ENCODE measurements at regions not wholly inside any gene's neighbourhood (a gene's known extent, or its start where the extent isn't known, plus 50 kb on each side); places are given as distances from the start of the nearest gene placed in this dataset.

DNA sequence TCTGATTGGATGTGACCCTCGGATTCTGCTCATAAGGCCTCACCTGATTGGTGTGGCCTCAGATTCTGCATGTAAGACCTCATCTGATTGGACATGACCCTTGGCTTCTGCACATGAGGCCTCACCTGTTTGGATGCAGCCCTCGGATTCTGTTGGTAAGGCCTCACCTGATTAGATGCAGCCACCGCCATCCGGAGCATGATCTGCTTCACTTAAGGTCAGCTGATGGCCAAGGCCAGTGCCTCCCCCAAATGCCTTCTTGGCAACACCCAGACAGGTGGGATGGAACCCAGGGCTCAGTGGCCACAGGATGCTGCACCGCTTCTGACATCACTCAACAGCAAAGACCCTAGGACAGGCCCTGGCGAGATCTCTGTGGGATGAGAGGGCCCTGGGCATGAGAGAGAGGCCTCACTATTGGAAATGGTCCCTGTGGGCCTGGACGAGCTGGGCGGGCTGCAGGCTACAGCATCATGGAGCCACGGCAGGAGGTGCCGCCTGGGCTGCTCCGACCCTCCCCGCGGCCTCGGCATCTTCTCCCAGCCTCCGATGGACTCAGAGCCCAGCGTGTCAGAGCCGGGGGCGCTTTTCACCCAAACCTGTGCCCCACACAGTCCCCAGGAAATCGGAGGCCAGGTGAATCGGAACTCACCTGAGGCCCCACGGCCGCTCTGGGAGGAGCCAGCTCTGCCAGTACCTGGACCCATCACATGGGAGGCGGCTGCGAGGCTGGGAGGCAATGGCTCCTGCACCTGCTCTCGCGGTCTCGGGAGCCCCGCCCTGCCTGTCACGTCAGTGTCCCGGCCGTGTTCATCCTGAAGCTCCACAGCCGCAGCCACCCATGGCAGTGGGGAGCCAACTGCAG is 60.9 kb upstream of the ZNF469 start:
- Histone ChIP-seq H3K27me3 (ENCODE audit: control insufficient read depth, insufficient read depth, low read length, poor library complexity, severe bottlenecking) (no peaks in the 10 kb centered on the region), H3K27ac (ENCODE audit: low read depth, low read length) (no peak overlapping the region), H3K36me3 (ENCODE audit: control insufficient read depth, insufficient read depth, low read length) (no peaks in the 10 kb centered on the region), H3K9ac (ENCODE audit: extremely low read depth, low read length, poor library complexity, severe bottlenecking) (no peak overlapping the region), H3K4me3 (ENCODE audit: low read length) (no peak overlapping the region), H3K9me3 (ENCODE audit: control insufficient read depth, low read length) (no peaks in the 10 kb centered on the region), H3K4me1 (ENCODE audit: control insufficient read depth, insufficient read depth, low read length) (no peaks in the 10 kb centered on the region)
- no peak for DNase-seq
- TF ChIP-seq, protein P1, sequence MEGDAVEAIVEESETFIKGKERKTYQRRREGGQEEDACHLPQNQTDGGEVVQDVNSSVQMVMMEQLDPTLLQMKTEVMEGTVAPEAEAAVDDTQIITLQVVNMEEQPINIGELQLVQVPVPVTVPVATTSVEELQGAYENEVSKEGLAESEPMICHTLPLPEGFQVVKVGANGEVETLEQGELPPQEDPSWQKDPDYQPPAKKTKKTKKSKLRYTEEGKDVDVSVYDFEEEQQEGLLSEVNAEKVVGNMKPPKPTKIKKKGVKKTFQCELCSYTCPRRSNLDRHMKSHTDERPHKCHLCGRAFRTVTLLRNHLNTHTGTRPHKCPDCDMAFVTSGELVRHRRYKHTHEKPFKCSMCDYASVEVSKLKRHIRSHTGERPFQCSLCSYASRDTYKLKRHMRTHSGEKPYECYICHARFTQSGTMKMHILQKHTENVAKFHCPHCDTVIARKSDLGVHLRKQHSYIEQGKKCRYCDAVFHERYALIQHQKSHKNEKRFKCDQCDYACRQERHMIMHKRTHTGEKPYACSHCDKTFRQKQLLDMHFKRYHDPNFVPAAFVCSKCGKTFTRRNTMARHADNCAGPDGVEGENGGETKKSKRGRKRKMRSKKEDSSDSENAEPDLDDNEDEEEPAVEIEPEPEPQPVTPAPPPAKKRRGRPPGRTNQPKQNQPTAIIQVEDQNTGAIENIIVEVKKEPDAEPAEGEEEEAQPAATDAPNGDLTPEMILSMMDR (conservative IDR thresholded peaks at IDR 0.05): no peak
- Mint-ChIP-seq H3K36me3 (ENCODE audit: low read depth) (peaks cover 2% of the 10 kb centered on the region), H3K27me3 (ENCODE audit: insufficient read depth) (no peaks in the 10 kb centered on the region), H3K27ac (no peak overlapping the region), H3K9me3 (peaks cover 8% of the 10 kb centered on the region), H3K4me1 (no peaks in the 10 kb centered on the region), H3K4me3 (no peak overlapping the region)
- WGBS, 2 experiments (ENCODE audit: insufficient coverage in 1 of 2, insufficient read length in 1 of 2): 93 to 96% methylated on average over 30 to 32 of the region's 32 CpGs

DNA sequence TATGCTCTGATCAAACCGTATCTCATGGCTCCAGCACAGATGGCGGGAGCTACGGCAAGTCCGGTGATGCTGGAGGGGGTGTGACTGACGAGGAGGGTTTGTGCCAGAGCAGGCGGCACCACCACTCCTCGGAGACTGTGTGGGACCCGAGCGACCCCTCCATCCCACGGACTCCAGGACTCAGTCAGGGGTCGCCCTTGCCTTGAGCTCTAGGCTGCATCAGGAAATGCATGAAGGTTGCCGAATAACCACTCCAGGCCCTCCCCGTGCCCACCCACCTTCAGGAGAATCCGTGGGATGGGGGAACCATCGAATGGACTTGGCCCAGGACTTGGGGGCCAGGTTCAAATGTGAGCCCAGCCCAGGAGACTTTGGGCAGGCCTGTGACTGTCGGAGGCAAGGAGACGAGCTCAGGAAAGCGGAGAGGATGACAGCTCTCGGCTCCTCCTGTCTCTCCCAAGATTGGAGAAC is 60.2 kb upstream of the ZNF469 start:
- H3K27me3 Mint-ChIP-seq (ENCODE audit: insufficient read depth): no peaks in the 10 kb centered on the region
- no peaks in the 10 kb centered on the region for H3K4me1 Mint-ChIP-seq

DNA sequence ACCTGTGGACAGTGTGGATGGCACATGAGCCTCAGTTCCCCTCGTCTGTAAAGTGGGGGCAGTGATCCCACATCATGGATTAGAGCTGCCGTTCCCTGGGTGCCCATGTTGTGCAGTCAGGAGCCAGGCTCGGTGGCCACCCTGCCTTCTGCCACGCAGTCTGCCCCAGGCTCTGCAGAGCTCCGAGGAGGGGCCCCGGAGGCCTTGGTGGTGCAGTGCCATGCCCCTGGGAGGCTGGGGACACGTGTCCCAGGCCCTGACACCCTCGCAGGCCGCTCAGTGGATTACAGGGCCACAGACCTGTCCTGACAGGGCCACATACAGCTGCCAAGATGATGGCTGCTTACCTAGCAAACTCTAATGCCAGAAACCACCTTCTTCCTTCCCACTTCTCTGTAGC is 59.7 kb upstream of the ZNF469 start:
- no peaks in the 10 kb centered on the region for H3K4me1 Mint-ChIP-seq
- WGBS, 2 experiments (ENCODE audit: insufficient coverage in 1 of 2, insufficient read length in 1 of 2): 89% methylated on average over 9 of the region's 9 CpGs

More for the DNA sequence above, 60.2 kb upstream of the ZNF469 start:
- Histone ChIP-seq H3K27me3 (ENCODE audit: control insufficient read depth, insufficient read depth, low read length, poor library complexity, severe bottlenecking) (no peaks in the 10 kb centered on the region), H3K9ac (ENCODE audit: extremely low read depth, low read length, poor library complexity, severe bottlenecking) (no peak overlapping the region), H3K36me3 (ENCODE audit: control insufficient read depth, insufficient read depth, low read length) (no peaks in the 10 kb centered on the region), H3K9me3 (ENCODE audit: control insufficient read depth, low read length) (no peaks in the 10 kb centered on the region), H3K4me1 (ENCODE audit: control insufficient read depth, insufficient read depth, low read length) (no peaks in the 10 kb centered on the region), H3K27ac (ENCODE audit: low read depth, low read length) (no peak overlapping the region), H3K4me3 (ENCODE audit: low read length) (no peak overlapping the region)
- Mint-ChIP-seq H3K9me3 (peaks cover 8% of the 10 kb centered on the region), H3K36me3 (ENCODE audit: low read depth) (peaks cover 2% of the 10 kb centered on the region), H3K4me3 (no peak overlapping the region), H3K27ac (no peak overlapping the region)
- WGBS, 2 experiments (ENCODE audit: insufficient coverage in 1 of 2, insufficient read length in 1 of 2): 92 to 93% methylated on average over 16 to 19 of the region's 19 CpGs
- DNase-seq: no peak
- TF ChIP-seq, protein P1 (conservative IDR thresholded peaks at IDR 0.05): no peak

More for the DNA sequence above, 59.7 kb upstream of the ZNF469 start:
- Mint-ChIP-seq H3K27ac (no peak overlapping the region), H3K9me3 (peaks cover 8% of the 10 kb centered on the region), H3K36me3 (ENCODE audit: low read depth) (peaks cover 2% of the 10 kb centered on the region), H3K27me3 (ENCODE audit: insufficient read depth) (no peaks in the 10 kb centered on the region), H3K4me3 (no peak overlapping the region)
- Histone ChIP-seq H3K36me3 (ENCODE audit: control insufficient read depth, insufficient read depth, low read length) (no peaks in the 10 kb centered on the region), H3K9me3 (ENCODE audit: control insufficient read depth, low read length) (no peaks in the 10 kb centered on the region), H3K27me3 (ENCODE audit: control insufficient read depth, insufficient read depth, low read length, poor library complexity, severe bottlenecking) (no peaks in the 10 kb centered on the region), H3K27ac (ENCODE audit: low read depth, low read length) (no peak overlapping the region), H3K9ac (ENCODE audit: extremely low read depth, low read length, poor library complexity, severe bottlenecking) (no peak overlapping the region), H3K4me1 (ENCODE audit: control insufficient read depth, insufficient read depth, low read length) (no peaks in the 10 kb centered on the region), H3K4me3 (ENCODE audit: low read length) (no peak overlapping the region)
- TF ChIP-seq, protein P1 (conservative IDR thresholded peaks at IDR 0.05): no peak
- DNase-seq: no peak
